Mesenchymal stem cell (in vitro differentiated cells and primary cell): ENCODE measurements at regions not wholly inside any gene's neighbourhood (a gene's known extent, or its start where the extent isn't known, plus 50 kb on each side); places are given as distances from the start of the nearest gene placed in this dataset.

Experiments used
- DNase-seq: peaks from one replicate; pipeline ENCODE4 v3.0.0-alpha.2; 2013
- H2AFZ ChIP-seq: one replicate; pipeline ENCODE4 v1.6.1; 2013; ENCODE audit warnings: low read depth, mild to moderate bottlenecking, control low read depth, inconsistent platforms, low read length, moderate library complexity
- H2AK5ac ChIP-seq: 2 replicates; pipeline ENCODE4 v1.6.1; 2013; ENCODE audit warnings: low read length, moderate library complexity, mild to moderate bottlenecking, inconsistent platforms; ENCODE audit not compliant: severe bottlenecking
- H2BK120ac ChIP-seq: one replicate; pipeline ENCODE4 v1.6.1; 2013; ENCODE audit warnings: low read depth, mild to moderate bottlenecking, inconsistent platforms, low read length, moderate library complexity
- H2BK12ac ChIP-seq, 2 experiments: one replicate each; pipeline ENCODE4 v1.6.1; 2013; ENCODE audit warnings: inconsistent platforms in 2 of 2, low read length in 2 of 2, mild to moderate bottlenecking in 2 of 2, moderate library complexity in 2 of 2, control low read depth in 1 of 2
- H2BK15ac ChIP-seq: one replicate; pipeline ENCODE4 v1.6.1; 2013; ENCODE audit warnings: mild to moderate bottlenecking, low read depth, inconsistent platforms; ENCODE audit not compliant: poor library complexity, severe bottlenecking
- H2BK5ac ChIP-seq: 2 replicates; pipeline ENCODE4 v1.6.1; 2013; ENCODE audit warnings: low read depth, mild to moderate bottlenecking, low read length, control low read depth, inconsistent platforms; ENCODE audit not compliant: poor library complexity, severe bottlenecking
- H3K14ac ChIP-seq, 2 experiments: one replicate each; pipeline ENCODE4 v1.6.1; 2013; ENCODE audit warnings: inconsistent platforms in 2 of 2, low read length in 2 of 2, control low read depth in 1 of 2, mild to moderate bottlenecking in 1 of 2, moderate library complexity in 1 of 2
- H3K18ac ChIP-seq, 2 experiments: one replicate each; pipeline ENCODE4 v1.6.1; 2013; ENCODE audit warnings: inconsistent platforms in 2 of 2, low read length in 2 of 2, control low read depth in 1 of 2, low read depth in 1 of 2, mild to moderate bottlenecking in 1 of 2
- H3K23ac ChIP-seq, 2 experiments: one replicate each; pipeline ENCODE4 v1.6.1; 2013; ENCODE audit warnings: inconsistent platforms in 2 of 2, low read length in 2 of 2, mild to moderate bottlenecking in 2 of 2, moderate library complexity in 2 of 2, control low read depth in 1 of 2
- H3K27ac ChIP-seq: 2 replicates; pipeline ENCODE4 v1.5.1; 2013; ENCODE audit warnings: mild to moderate bottlenecking, moderate library complexity, low read length, control low read depth, inconsistent platforms; ENCODE audit not compliant: poor library complexity, severe bottlenecking
- H3K27me3 ChIP-seq, 2 experiments: 2 replicates each; pipeline versions ENCODE4 v1.6.1 to v1.7.0; 2013; ENCODE audit warnings: low read length in 2 of 2, mild to moderate bottlenecking in 2 of 2, moderate library complexity in 2 of 2, control low read depth in 1 of 2, inconsistent platforms in 1 of 2; ENCODE audit not compliant: control insufficient read depth in 1 of 2, insufficient read depth in 1 of 2
- H3K36me3 ChIP-seq, 2 experiments: 2 replicates each; pipeline versions ENCODE4 v1.6.1 to v1.7.0; 2013; ENCODE audit warnings: low read length in 2 of 2, control low read depth in 1 of 2, inconsistent platforms in 1 of 2, low read depth in 1 of 2, mild to moderate bottlenecking in 1 of 2; ENCODE audit not compliant: insufficient read depth in 2 of 2, control insufficient read depth in 1 of 2
- H3K4ac ChIP-seq, 2 experiments: one replicate each; pipeline ENCODE4 v1.6.1; 2013; ENCODE audit warnings: inconsistent platforms in 2 of 2, low read length in 2 of 2, mild to moderate bottlenecking in 2 of 2, moderate library complexity in 2 of 2, control low read depth in 1 of 2, low read depth in 1 of 2
- H3K4me1 ChIP-seq: 2 replicates; pipeline ENCODE4 v1.6.1; 2013; ENCODE audit warnings: low read depth, low read length, control low read depth; ENCODE audit not compliant: control insufficient read depth, insufficient read depth
- H3K4me2 ChIP-seq: 2 replicates; pipeline ENCODE4 v1.6.1; 2013; ENCODE audit warnings: low read length, mild to moderate bottlenecking, inconsistent platforms; ENCODE audit not compliant: poor library complexity, severe bottlenecking
- H3K4me3 ChIP-seq, 2 experiments: 2 replicates each; pipeline versions ENCODE4 v1.5.1 to v1.7.0; 2013; ENCODE audit warnings: low read length in 2 of 2, mild to moderate bottlenecking in 2 of 2, control low read depth in 1 of 2, low read depth in 1 of 2; ENCODE audit not compliant: insufficient read depth in 1 of 2
- H3K79me1 ChIP-seq: replicated peaks from 2 replicates; pipeline ENCODE4 v1.6.1; 2013; ENCODE audit warnings: mild to moderate bottlenecking, control low read depth, low read length, inconsistent platforms; ENCODE audit not compliant: poor library complexity, severe bottlenecking
- H3K9ac ChIP-seq: 2 replicates; pipeline ENCODE4 v1.7.0; 2013; ENCODE audit warnings: mild to moderate bottlenecking, low read length, moderate library complexity
- H3K9me3 ChIP-seq: 2 replicates; pipeline ENCODE4 v1.7.0; 2013; ENCODE audit warnings: mild to moderate bottlenecking, low read length; ENCODE audit not compliant: control insufficient read depth
- H4K8ac ChIP-seq: one replicate; pipeline ENCODE4 v1.6.1; 2013; ENCODE audit warnings: inconsistent platforms, mild to moderate bottlenecking, low read length, moderate library complexity
- H4K91ac ChIP-seq: one replicate; pipeline ENCODE4 v1.6.1; 2013; ENCODE audit warnings: mild to moderate bottlenecking, low read length, inconsistent platforms
- WGBS: methylation state at CpG from one replicate; pipeline ENCODE4 v1.1.7; 2013; ENCODE audit warnings: mixed read lengths; 5-methylcytosine and 5-hydroxymethylcytosine counted together

- no peak overlapping the region for H3K4me3 ChIP-seq
- H2BK120ac ChIP-seq: no peak overlapping the region
- H3K79me1 ChIP-seq: no peaks in the 10 kb centered on the region
- peaks cover 0 to 31% of the 10 kb centered on the region in 2 experiments for H3K27me3 ChIP-seq
- H3K14ac ChIP-seq: no peak overlapping the region
- H3K4ac ChIP-seq: no peak overlapping the region
- H2BK12ac ChIP-seq: no peak overlapping the region
- no peak overlapping the region for H4K91ac ChIP-seq
- no peak overlapping the region for H2AK5ac ChIP-seq
- WGBS: 79% methylated on average over 10 of the region's 10 CpGs
- no peak overlapping the region for H2BK5ac ChIP-seq
- DNase-seq: no peak
- H2AFZ ChIP-seq: no peak overlapping the region
- H3K9me3 ChIP-seq: no peaks in the 10 kb centered on the region
- no peak overlapping the region for H3K27ac ChIP-seq
- H3K18ac ChIP-seq: no peak overlapping the region
- H4K8ac ChIP-seq: no peak overlapping the region
- no peak overlapping the region for H3K4me2 ChIP-seq
- no peaks in the 10 kb centered on the region for H3K4me1 ChIP-seq
- no peak overlapping the region for H3K23ac ChIP-seq
- no peak overlapping the region for H3K9ac ChIP-seq
- H2BK15ac ChIP-seq: no peak overlapping the region
- no peaks in the 10 kb centered on the region for H3K36me3 ChIP-seq
These were observed 125.3 kb upstream of the GPC1 start for GRCh38 chr2:240310201-240310600.

GRCh38 chr2:240310645-240311044 lies 124.8 kb upstream of the GPC1 start:
- Histone ChIP-seq H3K79me1 (no peaks in the 10 kb centered on the region), H3K9ac (no peak overlapping the region), H4K91ac (no peak overlapping the region), H3K4me2 (no peak overlapping the region), H2AK5ac (no peak overlapping the region), H2BK5ac (no peak overlapping the region), H2BK120ac (no peak overlapping the region), H3K23ac (no peak overlapping the region), H3K27ac (no peak overlapping the region), H2BK12ac (no peak overlapping the region), H3K36me3 (no peaks in the 10 kb centered on the region), H3K14ac (no peak overlapping the region), H3K9me3 (no peaks in the 10 kb centered on the region), H3K4me1 (no peaks in the 10 kb centered on the region), H2BK15ac (no peak overlapping the region), H3K27me3 (peaks cover 0 to 27% of the 10 kb centered on the region in 2 experiments), H4K8ac (no peak overlapping the region), H2AFZ (no peak overlapping the region), H3K4ac (no peak overlapping the region), H3K18ac (no peak overlapping the region), H3K4me3 (peak overlapping the region in 1 of 2 experiments; percentile 20)
- DNase-seq: no peak
- 85% methylated on average over 9 of the region's 9 CpGs for WGBS

GRCh38 chr2:240311821-240312220 lies 123.6 kb upstream of the GPC1 start:
- Histone ChIP-seq H3K4ac (no peak overlapping the region), H3K4me1 (no peaks in the 10 kb centered on the region), H4K91ac (no peak overlapping the region), H2BK5ac (no peak overlapping the region), H2BK120ac (no peak overlapping the region), H3K9me3 (no peaks in the 10 kb centered on the region), H2BK12ac (no peak overlapping the region), H3K36me3 (no peaks in the 10 kb centered on the region), H3K79me1 (no peaks in the 10 kb centered on the region), H3K27me3 (peaks cover 0 to 27% of the 10 kb centered on the region in 2 experiments), H3K9ac (no peak overlapping the region), H2AK5ac (no peak overlapping the region), H3K23ac (no peak overlapping the region), H3K27ac (no peak overlapping the region), H4K8ac (no peak overlapping the region), H3K14ac (no peak overlapping the region), H3K4me2 (no peak overlapping the region), H2BK15ac (no peak overlapping the region), H3K18ac (no peak overlapping the region), H3K4me3 (no peak overlapping the region), H2AFZ (no peak overlapping the region)
- 62% methylated on average over 3 of the region's 6 CpGs for WGBS
- DNase-seq: no peak

GRCh38 chr2:240319221-240319854 lies 116.1 kb upstream of the GPC1 start:
- no peaks in the 10 kb centered on the region for H3K79me1 ChIP-seq
- no peaks in the 10 kb centered on the region for H3K9me3 ChIP-seq
- peaks cover 0 to 30% of the 10 kb centered on the region in 2 experiments for H3K27me3 ChIP-seq
- no peaks in the 10 kb centered on the region for H3K36me3 ChIP-seq
- 72% methylated on average over 11 of the region's 11 CpGs for WGBS
- peak overlapping the region; percentile 10 for H4K91ac ChIP-seq
- no peak overlapping the region for H3K4me3 ChIP-seq
- no peak overlapping the region for H2AFZ ChIP-seq
- no peak overlapping the region for H2BK120ac ChIP-seq
- no peak overlapping the region for H3K9ac ChIP-seq
- no peaks in the 10 kb centered on the region for H3K4me1 ChIP-seq
- H3K27ac ChIP-seq: no peak overlapping the region
- no peak overlapping the region for H3K14ac ChIP-seq
- no peak overlapping the region for H2BK5ac ChIP-seq
- no peak overlapping the region for H3K18ac ChIP-seq
- H2AK5ac ChIP-seq: no peak overlapping the region
- H3K23ac ChIP-seq: no peak overlapping the region
- no peak overlapping the region for H3K4ac ChIP-seq
- peak overlapping the region in 1 of 2 experiments; percentile 47 for H2BK12ac ChIP-seq
- peak overlapping the region; percentile 8 for H2BK15ac ChIP-seq
- H3K4me2 ChIP-seq: no peak overlapping the region
- no peak overlapping the region for H4K8ac ChIP-seq
- no peak for DNase-seq
